ENCODE measurements at regions not wholly inside any gene's neighbourhood (a gene's known extent, or its start where the extent isn't known, plus 50 kb on each side); places are given as distances from the start of the nearest gene placed in this dataset.
A peak's percentile ranks its signal among the peaks of the same experiment; 100 is the strongest.

- Mint-ChIP-seq H3K9me3 (no peaks in the 10 kb centered on the region), H3K27me3 (peaks cover 11% of the 10 kb centered on the region), H3K4me1 (peaks cover 4% of the 10 kb centered on the region), H3K27ac (no peak overlapping the region), H3K36me3 (ENCODE audit: low read depth) (no peaks in the 10 kb centered on the region), H3K4me3 (no peak overlapping the region)
- intact Hi-C loops (cut with micrococcal nuclease), result no loop called here
- no peak for DNase-seq
These were observed 50.3 kb upstream of the FNDC1 start for GRCh38 chr6:159118924-159119323.

GRCh38 chr6:159117563-159117962, 51.6 kb upstream of the FNDC1 start:
- no peak for DNase-seq
- intact Hi-C loops (cut with micrococcal nuclease), result no loop called here
- peaks cover 2% of the 10 kb centered on the region for H3K4me1 Mint-ChIP-seq
- no peaks in the 10 kb centered on the region for H3K9me3 Mint-ChIP-seq
- no peak overlapping the region for H3K27ac Mint-ChIP-seq
- peaks cover 4% of the 10 kb centered on the region for H3K27me3 Mint-ChIP-seq
- no peak overlapping the region for H3K4me3 Mint-ChIP-seq
- no peaks in the 10 kb centered on the region for H3K36me3 Mint-ChIP-seq (ENCODE audit: low read depth)

- H3K9me3 Mint-ChIP-seq, result no peaks in the 10 kb centered on the region
- no peak for DNase-seq
- intact Hi-C loops (cut with micrococcal nuclease), result no loop called here
- peaks cover 2% of the 10 kb centered on the region for H3K4me1 Mint-ChIP-seq
- no peak overlapping the region for H3K4me3 Mint-ChIP-seq
- no peaks in the 10 kb centered on the region for H3K36me3 Mint-ChIP-seq (ENCODE audit: low read depth)
- no peak overlapping the region for H3K27ac Mint-ChIP-seq
- H3K27me3 Mint-ChIP-seq, result peaks cover 4% of the 10 kb centered on the region
These were observed 52.2 kb upstream of the FNDC1 start for GRCh38 chr6:159117046-159117445.

- H3K4me1 Mint-ChIP-seq, result peaks cover 2% of the 10 kb centered on the region
- H3K27me3 Mint-ChIP-seq, result peaks cover 4% of the 10 kb centered on the region
- H3K9me3 Mint-ChIP-seq, result no peaks in the 10 kb centered on the region
- no peak for DNase-seq
- no peak overlapping the region for H3K27ac Mint-ChIP-seq
- H3K36me3 Mint-ChIP-seq (ENCODE audit: low read depth), result no peaks in the 10 kb centered on the region
- H3K4me3 Mint-ChIP-seq, result no peak overlapping the region
- intact Hi-C loops (cut with micrococcal nuclease), result no loop called here
These were observed 52.9 kb upstream of the FNDC1 start for GRCh38 chr6:159116343-159116742.

GRCh38 chr6:159114569-159114968, 54.6 kb upstream of the FNDC1 start:
- Mint-ChIP-seq H3K4me3 (no peak overlapping the region), H3K9me3 (no peaks in the 10 kb centered on the region), H3K36me3 (ENCODE audit: low read depth) (no peaks in the 10 kb centered on the region), H3K4me1 (peaks cover 13% of the 10 kb centered on the region), H3K27ac (no peak overlapping the region), H3K27me3 (no peaks in the 10 kb centered on the region)
- no peak for DNase-seq
- intact Hi-C loops (cut with micrococcal nuclease), result no loop called here

- intact Hi-C loops (cut with micrococcal nuclease), result no loop called here
- H3K4me3 Mint-ChIP-seq, result no peak overlapping the region
- no peaks in the 10 kb centered on the region for H3K27me3 Mint-ChIP-seq
- H3K4me1 Mint-ChIP-seq, result peaks cover 20% of the 10 kb centered on the region
- no peaks in the 10 kb centered on the region for H3K9me3 Mint-ChIP-seq
- no peak for DNase-seq
- no peak overlapping the region for H3K27ac Mint-ChIP-seq
- H3K36me3 Mint-ChIP-seq (ENCODE audit: low read depth), result no peaks in the 10 kb centered on the region
These were observed 56.0 kb upstream of the FNDC1 start for GRCh38 chr6:159113223-159113622.

GRCh38 chr6:159112714-159113113, 56.5 kb upstream of the FNDC1 start:
- no peak overlapping the region for H3K4me3 Mint-ChIP-seq
- H3K4me1 Mint-ChIP-seq, result peaks cover 24% of the 10 kb centered on the region
- no peaks in the 10 kb centered on the region for H3K9me3 Mint-ChIP-seq
- H3K27ac Mint-ChIP-seq, result no peak overlapping the region
- no peaks in the 10 kb centered on the region for H3K27me3 Mint-ChIP-seq
- no peak for DNase-seq
- H3K36me3 Mint-ChIP-seq (ENCODE audit: low read depth), result no peaks in the 10 kb centered on the region
- intact Hi-C loops (cut with micrococcal nuclease), result no loop called here

GRCh38 chr6:159110748-159111147, 58.5 kb upstream of the FNDC1 start:
- H3K27ac Mint-ChIP-seq, result peak overlapping the region; percentile 1
- H3K9me3 Mint-ChIP-seq, result no peaks in the 10 kb centered on the region
- no peak overlapping the region for H3K4me3 Mint-ChIP-seq
- H3K36me3 Mint-ChIP-seq (ENCODE audit: low read depth), result no peaks in the 10 kb centered on the region
- DNase-seq, result no peak
- no peaks in the 10 kb centered on the region for H3K27me3 Mint-ChIP-seq
- intact Hi-C loops (cut with micrococcal nuclease), result no loop called here
- peaks cover 42% of the 10 kb centered on the region for H3K4me1 Mint-ChIP-seq

- Mint-ChIP-seq H3K27ac (no peak overlapping the region), H3K4me3 (no peak overlapping the region), H3K9me3 (no peaks in the 10 kb centered on the region), H3K27me3 (no peaks in the 10 kb centered on the region), H3K4me1 (peaks cover 43% of the 10 kb centered on the region), H3K36me3 (ENCODE audit: low read depth) (no peaks in the 10 kb centered on the region)
- intact Hi-C loops (cut with micrococcal nuclease), result no loop called here
- DNase-seq, result peak; percentile 81
These were observed 59.2 kb upstream of the FNDC1 start for GRCh38 chr6:159110013-159110412.

- H3K4me1 Mint-ChIP-seq, result peaks cover 49% of the 10 kb centered on the region
- no peak for DNase-seq
- intact Hi-C loops (cut with micrococcal nuclease), result loop anchor here (10.0 kb wide), 1 partner anchor 385 kb away; no protein-coding TSS in a partner anchor
These were observed 59.8 kb upstream of the FNDC1 start for GRCh38 chr6:159109391-159109790.

GRCh38 chr6:159108426-159108985, 60.7 kb upstream of the FNDC1 start:
- H3K27me3 Mint-ChIP-seq, result no peaks in the 10 kb centered on the region
- peak overlapping the region; percentile 89 for H3K27ac Mint-ChIP-seq

More at GRCh38 chr6:159109391-159109790, 59.8 kb upstream of the FNDC1 start:
- Mint-ChIP-seq H3K27me3 (no peaks in the 10 kb centered on the region), H3K36me3 (ENCODE audit: low read depth) (no peaks in the 10 kb centered on the region), H3K27ac (no peak overlapping the region), H3K9me3 (no peaks in the 10 kb centered on the region), H3K4me3 (no peak overlapping the region)

GRCh38 chr6:159107451-159108260, 61.5 kb upstream of the FNDC1 start:
- peak overlapping the region; percentile 89 for H3K27ac Mint-ChIP-seq
- intact Hi-C loops (cut with micrococcal nuclease), result loop anchor here (10.0 kb wide), 1 partner anchor 383 kb away; no protein-coding TSS in a partner anchor
- H3K4me3 Mint-ChIP-seq, result peak overlapping the region; percentile 83
- H3K27me3 Mint-ChIP-seq, result no peaks in the 10 kb centered on the region
- no peaks in the 10 kb centered on the region for H3K9me3 Mint-ChIP-seq
- peaks cover 64% of the 10 kb centered on the region for H3K4me1 Mint-ChIP-seq
- no peaks in the 10 kb centered on the region for H3K36me3 Mint-ChIP-seq (ENCODE audit: low read depth)
- peak; percentile 79 for DNase-seq

More at GRCh38 chr6:159108426-159108985, 60.7 kb upstream of the FNDC1 start:
- H3K4me1 Mint-ChIP-seq, result peaks cover 56% of the 10 kb centered on the region
- no peaks in the 10 kb centered on the region for H3K36me3 Mint-ChIP-seq (ENCODE audit: low read depth)
- H3K4me3 Mint-ChIP-seq, result peak overlapping the region; percentile 83
- no peak for DNase-seq
- intact Hi-C loops (cut with micrococcal nuclease), result loop anchor here (10.0 kb wide), 1 partner anchor 384 kb away; no protein-coding TSS in a partner anchor
- no peaks in the 10 kb centered on the region for H3K9me3 Mint-ChIP-seq

- H3K4me1 Mint-ChIP-seq, result peaks cover 71% of the 10 kb centered on the region
- peak overlapping the region; percentile 83 for H3K4me3 Mint-ChIP-seq
- intact Hi-C loops (cut with micrococcal nuclease), result loop anchor here (10.0 kb wide), 1 partner anchor 382 kb away; no protein-coding TSS in a partner anchor
These were observed 61.9 kb upstream of the TAGAP start for GRCh38 chr6:159106627-159107241.

GRCh38 chr6:159105716-159106115, 60.9 kb upstream of the TAGAP start:
- Mint-ChIP-seq H3K27ac (peak overlapping the region; percentile 89), H3K36me3 (ENCODE audit: low read depth) (no peaks in the 10 kb centered on the region), H3K27me3 (no peaks in the 10 kb centered on the region), H3K4me3 (no peak overlapping the region), H3K4me1 (peaks cover 71% of the 10 kb centered on the region), H3K9me3 (no peaks in the 10 kb centered on the region)
- DNase-seq, result no peak
- intact Hi-C loops (cut with micrococcal nuclease), result loop anchor here (10.0 kb wide), 1 partner anchor 381 kb away; no protein-coding TSS in a partner anchor

More at GRCh38 chr6:159106627-159107241, 61.9 kb upstream of the TAGAP start:
- Mint-ChIP-seq H3K36me3 (ENCODE audit: low read depth) (no peaks in the 10 kb centered on the region), H3K27me3 (no peaks in the 10 kb centered on the region), H3K27ac (peak overlapping the region; percentile 89), H3K9me3 (no peaks in the 10 kb centered on the region)
- DNase-seq, result peak; percentile 98
